ENCODE measurements at regions not wholly inside any gene's neighbourhood (a gene's known extent, or its start where the extent isn't known, plus 50 kb on each side); places are given as distances from the start of the nearest gene placed in this dataset.
"Not testable (repeated sequence)": the region's sequence is repeated elsewhere in the genome, so short reads cannot be mapped to it uniquely, and the experiment has no call there.

DNA sequence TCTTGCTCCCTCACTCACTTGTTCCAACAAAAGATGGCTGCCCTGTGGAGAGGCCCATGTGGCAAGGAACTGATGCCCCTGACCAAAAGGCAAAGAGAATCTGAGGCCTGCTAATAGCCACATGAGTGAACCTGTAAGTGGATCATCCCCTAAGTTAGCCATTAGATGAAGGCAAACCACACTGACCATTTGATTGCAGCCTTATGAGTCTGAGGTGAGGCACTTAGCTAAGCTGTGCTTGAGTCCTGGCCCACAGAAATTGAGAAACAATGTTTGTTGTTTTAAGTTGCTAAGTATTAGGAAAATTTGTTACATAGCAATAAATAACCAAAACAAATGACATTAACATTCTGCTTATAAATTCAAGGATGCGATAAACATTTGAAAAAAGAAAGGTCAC, 100.1 kb upstream of the BET1 start:
- intact Hi-C loops (cut with micrococcal nuclease) = no loop called here

DNA sequence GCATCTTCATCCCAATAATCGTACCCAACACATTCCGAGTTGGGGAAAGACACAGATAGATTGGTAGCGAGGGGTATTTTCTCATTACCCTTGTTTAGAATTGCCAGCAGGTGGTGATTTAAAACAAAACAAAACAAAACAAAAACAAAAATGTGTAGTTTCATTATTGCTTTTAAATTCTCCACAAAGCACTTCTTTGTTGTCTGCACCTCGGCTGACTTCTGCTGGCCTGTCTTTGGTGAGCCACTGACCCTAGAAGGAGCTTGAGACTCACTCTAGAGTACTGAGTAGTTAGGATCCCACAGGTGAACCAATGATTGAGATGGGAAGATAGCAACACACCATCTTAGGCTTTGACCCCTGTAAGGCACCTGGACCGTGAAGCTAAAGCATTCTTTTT, 105.4 kb upstream of the BET1 start:
- intact Hi-C loops (cut with micrococcal nuclease) = no loop called here

DNA sequence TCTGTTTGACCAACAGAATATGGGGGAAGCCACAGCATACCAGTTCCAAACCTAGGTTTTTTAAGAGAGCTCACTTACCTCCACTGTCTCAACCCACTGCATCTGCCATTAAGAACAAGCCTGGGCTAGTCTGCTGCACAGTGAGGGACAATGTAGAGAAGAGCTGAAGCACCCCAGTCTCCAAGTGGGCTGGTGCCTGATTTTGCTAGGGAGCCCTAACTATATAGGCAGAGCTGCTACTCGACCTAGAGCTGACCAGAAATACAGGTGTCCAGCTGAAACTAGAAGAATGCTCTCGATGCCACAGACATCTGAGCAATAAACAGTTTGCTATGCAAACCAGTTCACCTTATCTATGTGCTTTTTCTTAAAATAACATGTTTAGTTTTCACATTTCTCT, 106.9 kb upstream of the BET1 start:
- intact Hi-C loops (cut with micrococcal nuclease) = no loop called here

DNA sequence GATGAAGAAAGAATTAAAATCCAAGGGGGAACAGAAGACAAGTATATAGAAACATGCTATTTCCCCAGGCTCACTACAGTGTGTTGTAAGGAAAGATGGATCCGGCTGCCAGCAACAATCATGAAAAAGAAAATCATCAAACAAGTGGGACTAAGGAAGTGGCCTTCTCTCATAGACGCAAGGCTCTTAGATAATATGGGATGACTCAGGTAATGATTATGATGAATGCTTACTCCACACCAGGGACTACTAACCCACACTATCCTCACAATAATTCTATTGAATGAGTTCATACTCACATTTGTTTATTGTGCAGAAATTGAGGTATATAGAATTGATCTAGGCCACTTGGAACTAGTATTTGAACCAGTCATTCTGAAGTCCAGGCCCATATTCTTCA, 111.2 kb upstream of the BET1 start:
- intact Hi-C loops (cut with micrococcal nuclease) = no loop called here

DNA sequence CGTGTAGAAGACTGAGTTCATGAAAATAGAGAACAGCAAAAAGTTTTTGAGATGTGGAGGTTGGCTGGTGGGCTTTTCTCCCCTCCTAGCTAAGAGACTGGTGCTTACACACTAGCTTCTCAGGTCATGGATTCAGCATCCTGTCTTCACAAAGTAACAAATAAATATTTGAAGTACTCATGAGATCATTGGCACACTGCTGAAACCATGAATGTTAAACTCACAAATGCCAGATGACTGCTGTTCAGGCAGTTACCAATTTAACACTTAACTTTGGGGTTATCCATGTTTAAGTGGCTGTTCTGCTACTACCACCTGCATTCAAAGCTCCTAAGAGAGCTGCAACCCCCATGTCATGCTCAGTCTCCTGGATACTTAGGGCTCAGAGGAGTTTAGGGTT, 119.0 kb upstream of the BET1 start:
- intact Hi-C loops (cut with micrococcal nuclease) = no loop called here

DNA sequence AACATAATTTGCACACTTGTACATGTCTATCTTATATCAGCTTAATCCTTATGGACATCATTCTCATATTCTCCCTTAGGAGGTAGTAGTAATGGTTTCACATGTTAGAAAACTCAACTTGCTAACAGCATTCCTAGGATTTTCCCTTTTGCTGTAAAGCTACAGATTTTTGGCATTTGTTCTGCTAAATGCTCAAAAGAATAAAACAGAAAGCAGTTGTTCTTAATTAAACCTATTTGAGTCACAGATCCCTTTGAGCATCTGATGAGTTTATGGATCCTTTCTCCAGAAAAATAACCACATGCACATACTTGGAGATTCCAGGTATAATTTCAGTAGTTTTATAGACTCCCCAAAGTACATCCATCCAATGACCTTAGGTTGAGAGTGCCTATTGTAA, 122.9 kb upstream of the BET1 start:
- intact Hi-C loops (cut with micrococcal nuclease) = no loop called here

DNA sequence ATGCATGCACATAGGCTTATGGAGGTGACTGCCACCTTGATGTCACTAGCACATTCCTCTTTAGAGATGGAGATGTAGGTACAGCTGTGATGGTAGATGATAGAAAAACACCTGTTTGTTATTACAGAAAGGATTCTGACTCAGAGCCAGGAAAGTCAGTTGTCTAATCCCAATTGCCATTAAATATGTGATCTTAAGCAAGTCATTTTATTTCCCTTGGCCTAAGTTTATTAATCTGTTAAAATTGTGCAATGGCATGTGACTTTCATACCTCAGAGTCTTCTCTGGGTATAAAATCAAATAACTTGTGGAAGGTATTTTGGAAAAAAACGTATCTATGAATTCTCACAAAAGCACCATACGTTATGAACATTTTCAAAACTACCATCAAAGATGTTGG, 123.9 kb upstream of the BET1 start:
- intact Hi-C loops (cut with micrococcal nuclease) = no loop called here

DNA sequence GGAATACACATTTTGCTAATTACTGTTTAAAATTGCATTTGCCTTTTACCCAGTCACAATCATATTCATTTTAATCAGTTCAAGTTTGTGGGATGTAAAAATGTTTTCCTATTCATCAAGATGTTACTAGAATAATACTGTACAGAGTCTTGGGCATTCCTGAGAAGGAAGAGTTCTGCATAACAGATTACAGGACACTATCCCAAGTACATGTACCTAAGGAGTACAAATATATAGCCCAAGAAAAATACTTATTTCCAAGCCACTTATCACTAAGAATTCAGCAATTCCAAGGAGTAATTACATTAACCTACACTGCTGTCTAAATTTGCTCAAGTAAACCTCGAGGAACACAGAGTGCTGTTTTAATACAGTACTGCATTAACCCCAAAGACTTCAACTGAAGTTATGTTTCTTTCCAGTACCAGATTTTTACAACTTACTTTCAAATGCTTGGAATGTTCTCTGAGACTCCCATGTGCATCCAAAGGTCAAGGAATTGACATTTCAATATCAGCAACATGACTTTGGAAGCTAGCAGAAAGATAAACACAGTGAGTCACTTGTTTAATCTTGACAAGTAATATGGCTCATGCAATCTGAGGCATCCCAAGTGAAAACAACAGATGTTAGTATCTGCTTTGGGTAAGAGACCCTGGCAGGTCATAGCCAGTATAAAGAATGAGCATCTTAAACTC, 125.4 kb upstream of the BET1 start:
- intact Hi-C loops (cut with micrococcal nuclease) = no loop called here

DNA sequence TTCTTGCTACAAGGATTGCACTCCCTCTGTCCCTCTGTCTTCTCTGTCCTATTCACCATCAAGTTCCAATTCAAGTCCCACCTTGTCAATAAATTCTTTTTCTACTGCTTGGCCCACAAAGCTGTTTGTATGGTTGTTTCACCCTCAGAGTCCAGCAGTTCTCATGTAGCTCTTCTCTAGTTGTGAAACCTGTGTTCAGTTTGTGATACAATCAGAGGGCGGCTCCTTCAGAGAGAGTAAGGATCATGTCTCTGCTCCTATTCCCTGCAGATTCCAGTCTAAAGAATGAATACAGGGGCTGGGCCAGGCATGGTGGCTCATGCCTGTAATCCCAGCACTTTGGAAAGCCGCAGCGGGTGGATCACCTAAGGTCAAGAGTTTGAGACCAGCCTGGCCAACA, 126.6 kb upstream of the BET1 start:
- intact Hi-C loops (cut with micrococcal nuclease) = no loop called here

DNA sequence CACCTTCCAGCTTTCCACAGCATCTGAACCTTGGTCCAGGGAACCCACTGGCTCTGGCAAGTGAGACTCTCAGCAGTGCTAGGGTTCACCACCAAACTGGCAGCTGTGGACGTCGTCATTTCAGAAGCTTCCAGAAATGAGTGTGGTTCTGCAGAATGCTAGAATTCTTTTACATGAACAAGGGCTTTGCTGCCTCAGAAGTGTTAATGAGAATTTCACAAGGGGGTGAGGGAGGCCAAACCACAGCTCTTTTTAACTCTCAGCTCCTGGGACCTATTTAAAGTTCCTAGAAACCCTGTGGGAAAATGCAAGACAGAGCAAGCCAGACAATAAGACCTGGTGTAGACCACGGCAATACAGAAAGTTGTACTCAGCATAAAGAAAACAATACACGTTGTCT, 129.3 kb upstream of the BET1 start:
- intact Hi-C loops (cut with micrococcal nuclease) = no loop called here

DNA sequence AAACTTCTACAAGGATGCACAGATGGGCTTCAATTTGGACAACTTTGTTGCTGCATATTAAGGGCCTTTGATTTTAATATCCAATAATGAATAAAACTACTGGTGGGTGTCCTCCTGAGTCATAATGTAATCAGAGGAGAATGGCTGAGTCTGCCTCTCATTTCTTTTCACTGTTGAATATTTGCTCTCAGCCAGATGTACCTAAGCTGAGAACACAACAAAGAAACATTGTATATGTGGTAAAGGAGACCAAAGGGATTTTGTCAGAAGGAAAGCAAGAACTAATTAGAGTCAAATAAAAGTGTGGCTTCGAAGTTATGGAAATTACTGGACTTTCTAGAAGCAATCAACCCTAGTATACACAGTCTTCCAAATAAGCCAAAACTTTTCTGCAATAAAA, 131.0 kb upstream of the BET1 start:
- intact Hi-C loops (cut with micrococcal nuclease) = no loop called here

DNA sequence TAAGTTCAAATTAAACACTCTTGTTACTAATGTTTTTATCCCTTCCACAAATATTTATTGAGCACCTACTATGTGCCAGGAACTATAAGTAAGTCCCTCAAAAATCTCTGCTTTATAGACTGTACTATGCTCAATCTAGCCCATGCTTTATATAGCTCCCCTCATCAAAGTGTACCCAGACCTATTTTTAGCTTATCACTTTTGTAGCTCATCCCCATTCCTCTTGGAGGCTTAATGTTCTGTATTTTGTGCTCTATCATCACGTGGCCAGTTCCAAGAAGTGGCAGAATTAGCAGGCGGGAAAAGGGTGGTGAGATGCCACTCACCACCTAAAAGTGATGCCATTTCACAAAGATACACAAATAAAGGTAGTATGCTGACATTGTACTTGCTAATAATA, 138.1 kb upstream of the BET1 start:
- intact Hi-C loops (cut with micrococcal nuclease) = no loop called here

DNA sequence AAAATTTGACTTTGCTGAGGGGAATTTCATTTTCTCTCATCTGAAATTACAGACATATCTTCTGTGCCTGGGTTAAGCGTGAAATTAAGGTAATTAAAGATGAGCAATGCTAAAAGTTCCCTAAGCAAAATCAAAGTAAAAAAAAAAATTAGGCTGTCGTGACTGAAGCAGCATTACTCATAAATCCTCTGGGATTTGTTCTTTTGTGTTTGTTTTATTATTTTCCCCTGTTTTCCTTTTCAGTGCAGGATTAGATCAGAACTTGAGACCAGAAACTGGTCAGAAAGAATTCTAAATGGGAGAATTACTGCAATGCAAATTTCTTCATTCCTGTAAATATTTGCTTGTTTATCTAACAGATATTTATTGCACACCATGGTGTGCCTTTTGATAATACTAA, 141.4 kb upstream of the BET1 start:
- intact Hi-C loops (cut with micrococcal nuclease) = loop anchor here (2.0 kb wide), 1 partner anchor 21 kb away; no protein-coding TSS in a partner anchor

DNA sequence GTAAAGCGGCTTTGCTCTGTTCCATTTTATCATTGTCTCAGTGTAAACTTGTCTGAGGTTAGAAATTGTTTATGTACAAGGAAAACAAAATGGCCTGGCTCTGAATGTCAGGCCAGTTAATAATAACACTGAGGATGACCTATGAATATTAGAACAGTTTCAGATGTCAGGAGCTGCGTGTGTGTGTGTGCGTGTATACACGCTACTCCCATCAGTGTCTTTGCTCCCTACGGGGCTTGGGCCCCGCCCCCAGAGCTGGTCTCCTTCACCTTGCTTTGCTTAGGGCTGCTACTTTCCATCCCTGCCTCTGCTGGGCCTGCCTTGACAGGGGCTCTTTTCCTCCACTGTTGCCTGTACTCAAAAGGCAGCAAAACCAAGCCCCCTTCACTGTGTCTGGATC, 142.3 kb upstream of the BET1 start:
- intact Hi-C loops (cut with micrococcal nuclease) = no loop called here

DNA sequence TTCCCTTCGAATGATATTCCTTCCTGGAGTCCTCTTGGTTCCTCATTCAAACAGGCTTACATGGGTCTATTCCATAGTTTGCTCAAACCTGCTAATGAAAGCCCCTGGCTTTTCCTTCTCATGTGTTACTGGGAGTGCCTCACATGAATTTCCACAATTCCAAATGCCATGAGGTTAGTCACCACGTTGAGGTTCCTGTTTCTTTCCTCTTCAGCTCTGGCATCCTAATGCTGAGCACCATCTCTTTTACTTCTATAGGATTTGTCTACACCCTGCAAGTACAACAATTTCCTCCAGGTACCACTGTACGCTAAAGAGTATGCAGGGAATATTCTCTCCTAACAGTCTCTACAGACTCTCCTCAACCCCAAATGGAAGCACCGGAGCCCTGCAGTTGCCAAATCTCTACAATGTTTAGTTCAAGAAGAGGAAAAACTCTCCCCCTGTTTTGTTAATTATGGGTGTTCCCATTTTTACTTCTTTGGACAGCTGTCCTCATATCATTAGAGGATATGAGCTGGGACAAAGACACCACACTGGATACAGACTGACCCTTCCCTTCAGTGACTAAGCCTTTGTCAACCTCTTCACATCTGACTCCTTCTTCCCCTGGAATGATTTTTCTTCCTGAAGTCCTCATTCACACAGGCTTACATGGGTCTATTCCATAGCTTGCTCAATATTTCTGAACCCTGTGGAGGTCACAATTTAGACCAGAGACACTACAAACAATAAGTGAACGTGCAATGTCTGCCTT, 145.8 kb upstream of the BET1 start:
- intact Hi-C loops (cut with micrococcal nuclease) = no loop called here

DNA sequence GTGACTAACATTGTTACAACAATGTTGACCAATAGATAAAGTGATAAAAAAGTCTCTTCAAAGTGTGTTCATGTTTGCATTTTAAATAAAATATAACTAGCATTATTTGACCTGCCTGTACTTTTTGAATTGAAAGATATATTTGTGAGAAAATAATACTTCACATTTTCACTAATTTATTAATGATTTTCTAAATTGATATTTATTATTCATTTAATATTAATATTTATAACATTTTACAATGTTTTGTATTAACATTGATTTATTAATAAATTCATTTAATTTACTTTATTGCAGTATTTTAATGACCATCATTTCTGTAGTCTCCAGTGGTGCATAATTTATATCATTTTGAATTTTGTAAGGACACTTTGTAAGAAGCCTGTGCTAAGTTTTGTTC, 150.0 kb upstream of the BET1 start:
- intact Hi-C loops (cut with micrococcal nuclease) = no loop called here

DNA sequence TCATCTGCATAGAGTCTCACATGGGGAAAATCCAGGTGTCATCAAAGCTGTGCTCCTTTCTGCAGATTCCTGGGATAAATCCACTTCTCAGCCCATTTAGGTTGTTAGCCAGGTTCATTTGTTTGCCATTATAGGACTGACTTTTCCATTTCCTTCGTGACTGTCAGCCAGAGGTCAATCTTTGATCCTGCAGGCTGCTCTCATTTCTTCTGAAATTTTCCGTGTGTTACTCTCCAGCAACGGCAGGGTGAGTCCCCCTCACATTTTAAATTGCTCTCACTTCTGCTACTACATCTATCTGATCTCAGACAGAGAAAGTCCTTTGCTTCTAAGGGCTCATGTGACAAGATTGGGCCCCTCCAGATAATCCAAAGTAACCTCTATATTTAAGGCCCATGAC, 150.7 kb upstream of the BET1 start:
- intact Hi-C loops (cut with micrococcal nuclease) = no loop called here

DNA sequence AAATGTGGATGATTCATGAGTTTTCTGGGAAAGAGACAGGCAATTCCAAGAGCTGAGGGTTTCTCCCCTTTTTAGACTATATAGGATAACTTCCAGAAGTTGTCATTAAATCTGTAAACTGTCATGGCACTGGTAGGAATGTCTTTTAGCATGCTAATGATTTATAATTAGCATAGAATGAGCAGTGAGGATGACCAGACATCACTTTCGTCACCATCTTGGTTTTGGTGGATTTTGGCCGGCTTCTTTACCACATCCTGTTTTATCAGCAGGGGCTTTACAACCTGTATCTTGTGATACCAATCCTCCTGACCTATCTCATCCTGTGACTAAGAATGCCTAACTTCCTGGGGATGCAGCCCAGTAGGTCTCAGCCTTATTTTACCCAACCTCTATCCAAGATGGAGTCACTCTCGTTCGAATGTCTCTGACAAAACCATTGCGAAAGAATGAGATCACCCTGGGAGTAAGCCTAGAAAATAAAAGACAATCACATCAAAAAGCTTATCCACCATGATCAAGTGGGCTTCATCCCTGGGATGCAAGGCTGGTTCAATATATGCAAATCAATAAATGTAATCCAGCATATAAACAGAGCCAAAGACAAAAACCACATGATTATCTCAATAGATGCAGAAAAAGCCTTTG, 153.6 kb upstream of the BET1 start:
- intact Hi-C loops (cut with micrococcal nuclease) = not testable (repeated sequence)

DNA sequence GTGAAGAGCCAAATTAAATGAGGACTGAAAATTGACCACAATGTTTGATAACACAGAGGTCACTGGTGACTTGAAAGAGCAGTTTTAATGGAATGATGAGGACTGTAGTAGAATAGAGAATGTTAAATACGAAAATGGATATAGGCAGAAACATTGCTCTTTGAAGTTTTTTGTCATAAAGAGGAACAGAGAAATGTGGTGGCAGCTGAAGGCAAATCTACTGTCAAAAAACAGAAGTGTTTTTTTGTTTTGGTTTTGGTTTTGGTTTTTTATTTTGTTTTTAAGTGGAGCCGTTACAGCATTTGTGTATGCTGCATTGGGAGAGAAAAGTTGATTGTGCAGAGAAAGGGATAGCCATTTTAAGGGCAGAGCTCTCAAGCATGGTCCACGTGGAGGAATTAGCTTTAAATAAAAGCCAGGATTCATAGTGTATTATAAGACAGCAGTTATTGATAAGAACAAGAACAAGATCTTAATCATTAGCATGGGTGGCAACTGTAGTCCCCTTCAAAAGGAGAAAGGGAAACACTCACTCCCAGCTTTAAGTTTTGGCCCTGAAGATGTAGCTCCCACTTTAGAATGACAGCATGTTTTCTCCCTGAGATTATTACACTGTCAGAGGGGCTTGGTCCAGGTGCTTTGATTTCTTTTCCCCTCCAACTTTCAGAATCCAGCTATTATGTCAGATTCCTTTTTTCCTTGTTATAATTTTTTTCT, 156.7 kb upstream of the BET1 start:
- intact Hi-C loops (cut with micrococcal nuclease) = no loop called here

DNA sequence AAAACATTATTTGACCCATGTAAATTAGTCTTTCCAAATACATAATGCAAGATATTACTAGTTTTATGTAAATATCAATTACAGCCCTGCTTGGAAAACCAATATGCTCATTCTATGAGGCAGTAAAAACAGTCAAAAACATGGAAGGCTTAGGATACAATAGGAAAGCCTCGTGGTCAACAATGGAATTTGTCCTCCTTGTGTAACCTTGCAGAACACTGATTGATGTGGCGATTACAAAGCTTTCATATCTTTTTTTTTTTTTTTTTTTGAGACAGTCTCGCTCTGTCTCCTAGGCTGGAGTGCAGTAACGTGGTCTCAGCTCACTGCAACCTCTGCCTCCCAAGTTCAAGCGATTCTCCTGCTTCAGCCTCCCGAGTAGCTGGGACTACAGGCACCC, 157.3 kb upstream of the BET1 start:
- intact Hi-C loops (cut with micrococcal nuclease) = no loop called here

DNA sequence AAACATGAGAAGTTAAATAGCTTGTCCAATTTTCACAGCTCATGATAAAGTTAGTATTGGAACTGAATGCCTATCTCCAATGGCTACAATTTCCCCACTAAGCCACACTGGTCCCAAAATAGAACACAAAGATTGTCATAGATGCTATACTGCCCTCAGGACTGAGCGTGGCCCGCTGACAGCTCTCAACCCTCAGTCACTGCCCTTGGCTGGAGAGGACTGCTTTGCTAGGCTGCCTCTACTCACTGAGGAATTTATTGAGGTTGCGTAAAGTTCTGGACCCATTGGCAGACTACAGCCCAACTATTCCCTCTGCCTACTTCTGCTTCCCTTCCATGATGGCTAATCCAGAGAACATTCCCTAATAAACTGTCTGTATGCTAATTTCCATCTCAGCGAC, 165.5 kb upstream of the BET1 start:
- intact Hi-C loops (cut with micrococcal nuclease) = loop anchor here (10.0 kb wide), 1 partner anchor 225 kb away; the partner anchor contains the start of gene COL1A2

DNA sequence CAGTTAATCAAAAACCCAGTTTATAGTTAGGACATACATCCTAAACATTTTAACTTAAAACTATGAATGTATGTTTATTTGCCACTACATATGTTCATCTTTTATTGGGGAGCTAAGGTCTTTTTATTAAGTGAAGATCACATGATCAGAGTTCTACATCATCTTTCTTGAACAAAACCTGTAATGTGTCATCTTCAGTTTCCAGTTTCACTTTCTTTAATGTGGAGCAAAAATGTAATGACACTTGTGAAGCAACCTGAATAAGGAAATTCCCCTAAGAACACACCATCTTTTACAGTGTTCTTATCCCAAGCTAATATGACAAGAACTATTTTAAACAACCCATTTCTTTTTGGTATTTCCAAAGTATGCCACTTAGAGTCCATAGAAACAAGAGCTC, 166.7 kb upstream of the BET1 start:
- intact Hi-C loops (cut with micrococcal nuclease) = loop anchor here (10.0 kb wide), 1 partner anchor 224 kb away; the partner anchor contains the start of gene COL1A2

Measured in T-helper 2 cell treated with Interferon-gamma antibody and Interleukin-4, amounts not matched to agents 100 ng/mL and 5 ng/mL, for 36 hours (primary cell).